Panc1 (cell line): ENCODE measurements at regions not wholly inside any gene's neighbourhood (a gene's known extent, or its start where the extent isn't known, plus 50 kb on each side); places are given as distances from the start of the nearest gene placed in this dataset.

Experiments used
- CTCF ChIP-seq: fragments of 450-650 bp; IDR thresholded peaks from 2 replicates; pipeline ENCODE4 v1.5.1; 2017; ENCODE audit warnings: mild to moderate bottlenecking
- POLR2AphosphoS5 ChIP-seq: IDR thresholded peaks from 2 replicates; pipeline ENCODE4 v1.6.1; 2012; ENCODE audit warnings: mild to moderate bottlenecking, low read depth, low read length, moderate library complexity
- SIN3A ChIP-seq: IDR thresholded peaks from 2 replicates; pipeline ENCODE4 v1.6.1; 2012; ENCODE audit warnings: low read depth, mild to moderate bottlenecking, low read length, moderate library complexity, borderline replicate concordance; ENCODE audit not compliant: insufficient read depth

GRCh38 chr5:120037451-120037850 is 408.1 kb downstream of the FAM170A start:
- no peak for TF ChIP-seq CTCF
- TF ChIP-seq POLR2AphosphoS5, result no peak
- no peak for TF ChIP-seq SIN3A
